Fibroblast of the conjunctiva (primary cell): ENCODE measurements at regions not wholly inside any gene's neighbourhood (a gene's known extent, or its start where the extent isn't known, plus 50 kb on each side); places are given as distances from the start of the nearest gene placed in this dataset.
"Not testable (repeated sequence)": the region's sequence is repeated elsewhere in the genome, so short reads cannot be mapped to it uniquely, and the experiment has no call there.

Experiments
- DNase-seq: peaks from one replicate; pipeline ENCODE4 v3.0.0-alpha.2; 2010; ENCODE audit warnings: low read depth

- DNase-seq: peak; percentile 42
Observed at GRCh38 chr9:589723-590122, 251.8 kb upstream of the DMRT1 start.

GRCh38 chr9:591292-591691 is 250.2 kb upstream of the DMRT1 start:
- no peak for DNase-seq

- no peak for DNase-seq
Observed at GRCh38 chr9:592225-592624, 249.3 kb upstream of the DMRT1 start.

GRCh38 chr9:592733-593132 is 248.8 kb upstream of the DMRT1 start:
- no peak for DNase-seq

GRCh38 chr9:593809-594208 is 247.7 kb upstream of the DMRT1 start:
- DNase-seq: no peak

- no peak for DNase-seq
Observed at GRCh38 chr9:596703-597102, 244.8 kb upstream of the DMRT1 start.

GRCh38 chr9:600006-600405 is 241.5 kb upstream of the DMRT1 start:
- no peak for DNase-seq

- no peak for DNase-seq
Observed at GRCh38 chr9:602716-603115, 238.8 kb upstream of the DMRT1 start.

GRCh38 chr9:603126-603525 is 238.4 kb upstream of the DMRT1 start:
- no peak for DNase-seq

GRCh38 chr9:607417-607816 is 234.1 kb upstream of the DMRT1 start:
- no peak for DNase-seq

- peak; percentile 87 for DNase-seq
Observed at GRCh38 chr9:613771-614347, 227.6 kb upstream of the DMRT1 start.

GRCh38 chr9:614431-614830 is 227.1 kb upstream of the DMRT1 start:
- DNase-seq: no peak

GRCh38 chr9:615756-616155 is 225.7 kb upstream of the DMRT1 start:
- no peak for DNase-seq

GRCh38 chr9:616694-617093 is 224.8 kb upstream of the DMRT1 start:
- DNase-seq: no peak

- no peak for DNase-seq
Observed at GRCh38 chr9:617445-618085, 223.9 kb upstream of the DMRT1 start.

- peak; percentile 14 for DNase-seq
Observed at GRCh38 chr9:618478-618877, 223.0 kb upstream of the DMRT1 start.

GRCh38 chr9:621201-621855 is 220.2 kb upstream of the DMRT1 start:
- no peak for DNase-seq

GRCh38 chr9:624935-625500 is 216.5 kb upstream of the DMRT1 start:
- no peak for DNase-seq

GRCh38 chr9:625613-626012 is 215.9 kb upstream of the DMRT1 start:
- no peak for DNase-seq

GRCh38 chr9:626114-626513 is 215.4 kb upstream of the DMRT1 start:
- not testable (repeated sequence) for DNase-seq

- no peak for DNase-seq
Observed at GRCh38 chr9:626596-626995, 214.9 kb upstream of the DMRT1 start.

GRCh38 chr9:627336-627970 is 214.0 kb upstream of the DMRT1 start:
- no peak for DNase-seq

- DNase-seq: no peak
Observed at GRCh38 chr9:629146-629545, 212.4 kb upstream of the DMRT1 start.
